Uterus (tissue), 3 donors: ENCODE measurements at regions not wholly inside any gene's neighbourhood (a gene's known extent, or its start where the extent isn't known, plus 50 kb on each side); places are given as distances from the start of the nearest gene placed in this dataset.
"Not testable (repeated sequence)": the region's sequence is repeated elsewhere in the genome, so short reads cannot be mapped to it uniquely, and the experiment has no call there.

Source experiments
- DNase-seq, 2 donors: peaks; one replicate each; pipeline ENCODE4 v3.0.0-alpha.2; 2019 to 2020
- H3K27ac ChIP-seq, 2 donors: fragments of 200-600 bp; sonication (generic); 1 replicate in 1 of 2; 2 replicates in 1 of 2; pipeline ENCODE4 v1.5.1; 2016 to 2018
- H3K27me3 ChIP-seq, 2 donors: fragments of 200-600 bp; sonication (generic); one replicate each; pipeline ENCODE4 v1.5.1; 2018 to 2019; ENCODE audit warnings: control low read depth in 1 of 2
- H3K36me3 ChIP-seq, 2 donors: fragments of 200-600 bp; sonication (generic); one replicate each; pipeline ENCODE4 v1.5.1; 2019; ENCODE audit warnings: control low read depth in 1 of 2
- H3K4me1 ChIP-seq, 2 donors: fragments of 200-600 bp; sonication (generic); one replicate each; pipeline ENCODE4 v1.5.1; 2018 to 2019; ENCODE audit warnings: control low read depth in 1 of 2
- H3K4me3 ChIP-seq, 2 donors: fragments of 200-600 bp; sonication (generic); 1 replicate in 1 of 2; 2 replicates in 1 of 2; pipeline ENCODE4 v1.5.1; 2018 to 2019; ENCODE audit warnings: mild to moderate bottlenecking in 1 of 2
- H3K9me3 ChIP-seq, 2 donors: fragments of 200-600 bp; sonication (generic); one replicate each; pipeline ENCODE4 v1.5.1; 2019; ENCODE audit warnings: control low read depth in 1 of 2
- CTCF ChIP-seq, 4 experiments: fragments of 200-600 bp in 2 of 4; fragments of 450-650 bp in 2 of 4; sonication (generic) in 2 of 4; IDR thresholded peaks; one replicate each; pipeline ENCODE4 v1.5.1; 2016 to 2019; ENCODE audit warnings: antibody characterized with exemption in 4 of 4, mild to moderate bottlenecking in 2 of 4, moderate library complexity in 1 of 4
- POLR2A ChIP-seq, 2 donors: fragments of 450-650 bp; IDR thresholded peaks; one replicate each; pipeline ENCODE4 v1.6.1; 2016; ENCODE audit warnings: antibody characterized with exemption in 2 of 2, mild to moderate bottlenecking in 1 of 2, moderate library complexity in 1 of 2
- intact Hi-C: fragments of 100-400 bp; cut with DNase I; formaldehyde crosslinking; loops from one replicate; pipeline ENCODE4 v1.15.1; 2023; ENCODE audit warnings: low total_unique reads
- donor health status: DM: yes; HTN: yes; CAD: no.

GRCh38 chr2:14480120-14480519, 152.4 kb upstream of the LRATD1 start:
- intact Hi-C loops, result no loop called here
- Histone ChIP-seq H3K36me3 (no peaks in the 10 kb centered on the region), H3K27me3 (no peaks in the 10 kb centered on the region), H3K4me3 (no peak overlapping the region), H3K9me3 (no peaks in the 10 kb centered on the region), H3K4me1 (no peaks in the 10 kb centered on the region), H3K27ac (no peak overlapping the region)
- DNase-seq, result no peak
- TF ChIP-seq CTCF (IDR thresholded peaks at IDR 0.05) (no peak), POLR2A (IDR thresholded peaks at IDR 0.05) (no peak)

GRCh38 chr2:14480906-14481305, 151.6 kb upstream of the LRATD1 start:
- intact Hi-C loops, result no loop called here

GRCh38 chr2:14492920-14493503, 139.5 kb upstream of the LRATD1 start:
- no peaks in the 10 kb centered on the region for H3K9me3 ChIP-seq
- intact Hi-C loops, result no loop called here
- no peak overlapping the region for H3K27ac ChIP-seq
- no peaks in the 10 kb centered on the region for H3K4me1 ChIP-seq
- no peaks in the 10 kb centered on the region for H3K36me3 ChIP-seq
- H3K27me3 ChIP-seq, result no peaks in the 10 kb centered on the region
- H3K4me3 ChIP-seq, result no peak overlapping the region
- no peak for DNase-seq
- TF ChIP-seq CTCF (IDR thresholded peaks at IDR 0.05), result no peak
- no peak for TF ChIP-seq POLR2A (IDR thresholded peaks at IDR 0.05)

More at GRCh38 chr2:14480906-14481305, 151.6 kb upstream of the LRATD1 start:
- Histone ChIP-seq H3K4me1 (no peaks in the 10 kb centered on the region), H3K36me3 (no peaks in the 10 kb centered on the region), H3K27me3 (no peaks in the 10 kb centered on the region), H3K4me3 (no peak overlapping the region), H3K9me3 (no peaks in the 10 kb centered on the region), H3K27ac (no peak overlapping the region)
- no peak for TF ChIP-seq POLR2A (IDR thresholded peaks at IDR 0.05)
- TF ChIP-seq CTCF (IDR thresholded peaks at IDR 0.05), result no peak
- no peak for DNase-seq

- Histone ChIP-seq H3K4me3 (no peak overlapping the region), H3K4me1 (no peaks in the 10 kb centered on the region), H3K36me3 (no peaks in the 10 kb centered on the region), H3K27me3 (no peaks in the 10 kb centered on the region), H3K9me3 (no peaks in the 10 kb centered on the region), H3K27ac (no peak overlapping the region)
- DNase-seq, result no peak
- TF ChIP-seq CTCF (IDR thresholded peaks at IDR 0.05), result no peak
- no peak for TF ChIP-seq POLR2A (IDR thresholded peaks at IDR 0.05)
- intact Hi-C loops, result no loop called here
Measured at GRCh38 chr2:14494759-14495158, 137.8 kb upstream of the LRATD1 start.

GRCh38 chr2:14501061-14501460, 131.5 kb upstream of the LRATD1 start:
- H3K36me3 ChIP-seq, result no peaks in the 10 kb centered on the region
- H3K27ac ChIP-seq, result no peak overlapping the region
- intact Hi-C loops, result no loop called here
- H3K4me3 ChIP-seq, result no peak overlapping the region
- H3K27me3 ChIP-seq, result no peaks in the 10 kb centered on the region
- H3K9me3 ChIP-seq, result no peaks in the 10 kb centered on the region
- TF ChIP-seq CTCF (IDR thresholded peaks at IDR 0.05) (no peak), POLR2A (IDR thresholded peaks at IDR 0.05) (no peak)
- no peaks in the 10 kb centered on the region for H3K4me1 ChIP-seq
- no peak for DNase-seq

- H3K36me3 ChIP-seq, H3K27me3 ChIP-seq, H3K4me3 ChIP-seq, H3K27ac ChIP-seq, H3K9me3 ChIP-seq, intact Hi-C loops, H3K4me1 ChIP-seq, DNase-seq: not testable (repeated sequence)
Measured at GRCh38 chr2:14506955-14507354, 125.6 kb upstream of the LRATD1 start.
